A673 (cell line): ENCODE measurements at regions not wholly inside any gene's neighbourhood (a gene's known extent, or its start where the extent isn't known, plus 50 kb on each side); places are given as distances from the start of the nearest gene placed in this dataset.

Experiments used
- CTCF ChIP-seq: fragments of 300-800, 200-600 bp; sonication (generic); conservative IDR thresholded peaks from 2 replicates; pipeline ENCODE4 v1.5.1; 2017; ENCODE audit warnings: low read depth, mild to moderate bottlenecking, antibody characterized with exemption, low read length, moderate library complexity, mixed read lengths
- EZH2 ChIP-seq: fragments of 200-600 bp; sonication (generic); IDR thresholded peaks from 2 replicates; pipeline ENCODE4 v1.6.1; 2017; ENCODE audit warnings: borderline replicate concordance, low read depth, mild to moderate bottlenecking, mixed read lengths, antibody characterized with exemption, low read length; ENCODE audit not compliant: poor library complexity, severe bottlenecking

DNA sequence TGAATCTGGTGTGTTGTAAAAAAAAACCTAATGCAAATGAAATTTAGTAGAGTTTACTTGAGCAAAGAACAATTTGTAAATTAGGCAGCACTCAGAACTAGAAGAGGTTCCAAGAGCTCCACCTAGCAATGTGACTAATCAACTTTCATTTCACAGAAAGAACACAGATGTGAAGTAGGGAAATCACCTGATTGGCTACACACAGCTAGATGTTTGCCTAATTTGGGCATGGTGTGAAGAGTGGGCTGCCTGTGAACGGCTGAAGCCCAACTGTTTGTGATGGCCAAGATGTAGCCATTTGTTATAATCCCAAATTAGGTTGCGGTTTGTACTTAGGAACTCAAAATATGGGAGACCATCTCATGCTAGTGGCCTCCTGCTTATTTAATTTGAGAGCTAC is 724.4 kb upstream of the SLITRK5 start:
- TF ChIP-seq CTCF (no peak), EZH2 (no peak)
